ENCODE measurements at regions not wholly inside any gene's neighbourhood (a gene's known extent, or its start where the extent isn't known, plus 50 kb on each side); places are given as distances from the start of the nearest gene placed in this dataset.

DNA sequence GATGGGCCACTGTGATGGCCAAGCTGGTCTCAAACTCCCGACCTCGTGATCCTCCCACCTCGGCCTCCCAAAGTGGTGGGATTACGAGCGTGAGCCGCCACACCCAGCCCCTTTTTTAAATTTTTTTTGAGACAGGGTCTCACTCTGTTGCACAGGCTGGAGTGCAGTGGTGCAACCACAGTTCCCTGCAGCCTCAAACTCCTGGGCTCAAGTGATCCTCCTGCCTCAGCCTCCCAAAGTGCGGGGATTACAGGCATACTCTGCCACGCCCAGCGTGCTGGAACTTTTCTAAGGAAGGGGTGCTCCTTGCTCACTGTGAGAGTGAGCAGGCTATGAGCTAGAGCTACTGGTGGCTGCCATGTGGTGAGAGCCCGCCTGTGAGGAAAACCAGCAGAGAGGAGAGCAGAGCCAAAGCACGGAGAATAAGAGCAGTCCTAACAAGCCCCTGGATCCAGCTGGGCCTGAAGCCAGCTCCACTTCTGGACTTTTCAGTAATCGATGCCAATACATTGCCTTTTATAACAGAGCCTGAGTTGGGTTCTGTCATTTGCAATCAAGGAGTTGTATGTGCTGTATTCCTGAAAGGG is 75.5 kb upstream of the UNC5A start:
- DNase-seq, result no peak

DNA sequence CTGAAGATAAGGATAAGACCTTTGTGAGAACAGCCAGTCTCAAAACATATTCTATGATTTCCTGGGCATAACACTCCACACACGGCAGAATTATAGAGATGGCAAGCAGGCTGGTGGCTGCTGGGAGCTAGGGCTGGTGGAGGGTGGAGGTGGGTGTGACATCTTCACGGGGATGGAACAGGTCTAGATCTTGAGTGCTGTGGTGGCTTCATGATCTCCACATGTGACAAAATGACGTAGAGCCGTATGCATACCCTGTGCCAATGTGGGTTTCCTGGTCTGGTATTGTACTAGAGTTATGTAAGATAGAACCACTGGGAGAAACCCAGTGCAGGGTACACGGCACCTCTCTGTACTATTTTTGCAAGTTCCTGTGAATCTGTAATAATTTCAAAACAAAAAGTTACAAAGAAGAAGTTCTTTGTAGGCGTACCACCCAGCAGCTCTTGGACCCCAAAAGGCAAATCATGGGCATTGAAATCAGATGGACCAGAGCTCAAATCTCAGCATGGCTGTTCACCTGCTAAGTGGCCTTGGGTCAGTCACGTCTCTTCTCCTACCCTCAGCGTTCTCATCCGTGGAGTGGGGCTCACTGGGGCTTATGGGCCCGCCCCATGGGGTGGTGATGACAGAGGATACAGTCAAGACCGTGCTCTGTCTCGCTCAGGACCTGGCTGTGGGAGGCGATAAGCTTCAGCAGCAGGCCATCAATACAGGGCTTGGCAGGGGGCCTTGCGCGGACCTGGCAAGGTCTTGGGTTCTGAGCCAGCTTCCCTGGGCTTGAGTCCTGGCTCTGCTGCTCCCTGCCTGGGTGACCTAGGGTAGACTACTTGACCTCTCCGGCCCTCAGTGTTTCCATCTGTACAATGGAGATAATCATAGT is 74.7 kb upstream of the UNC5A start:
- no peak for DNase-seq

GRCh38 chr5:176736301-176736930 is 73.9 kb upstream of the UNC5A start:
- DNase-seq, result no peak

GRCh38 chr5:176736931-176737745 is 73.2 kb upstream of the UNC5A start:
- no peak for DNase-seq

GRCh38 chr5:176737746-176738636 is 72.4 kb upstream of the UNC5A start:
- DNase-seq, result no peak

- DNase-seq, result no peak
Observed at GRCh38 chr5:176738637-176739250, 71.6 kb upstream of the UNC5A start.

GRCh38 chr5:176739461-176740051 is 70.8 kb upstream of the UNC5A start:
- DNase-seq, result peak; percentile 43

DNA sequence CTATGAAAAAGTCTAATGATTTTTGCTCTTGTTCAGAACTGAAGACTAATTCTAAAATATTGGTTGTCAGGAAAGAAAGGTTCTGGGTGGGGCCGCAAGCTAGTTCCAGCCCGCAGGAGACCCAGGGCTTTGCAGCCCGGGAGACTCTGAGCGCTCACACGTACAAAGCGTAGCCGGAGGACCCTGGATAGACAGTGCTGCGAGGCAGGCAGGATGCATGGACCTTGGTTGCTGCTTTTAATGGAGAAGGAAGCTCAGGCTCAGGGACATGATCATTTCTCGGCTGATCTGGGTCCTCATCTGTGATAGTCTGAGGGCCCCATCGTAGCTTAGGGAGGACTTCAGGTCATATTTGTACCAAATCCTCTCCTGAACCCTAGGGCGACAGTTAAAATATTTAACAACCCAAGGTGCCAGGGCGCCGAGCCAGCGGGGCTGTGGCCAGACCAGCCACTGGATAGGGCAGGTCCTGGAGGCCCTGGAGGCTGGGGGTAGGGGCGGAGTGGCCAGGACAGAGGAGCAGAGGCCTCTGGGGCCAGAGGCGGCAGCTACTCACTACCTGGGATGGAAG is 70.1 kb upstream of the UNC5A start:
- no peak for DNase-seq

DNA sequence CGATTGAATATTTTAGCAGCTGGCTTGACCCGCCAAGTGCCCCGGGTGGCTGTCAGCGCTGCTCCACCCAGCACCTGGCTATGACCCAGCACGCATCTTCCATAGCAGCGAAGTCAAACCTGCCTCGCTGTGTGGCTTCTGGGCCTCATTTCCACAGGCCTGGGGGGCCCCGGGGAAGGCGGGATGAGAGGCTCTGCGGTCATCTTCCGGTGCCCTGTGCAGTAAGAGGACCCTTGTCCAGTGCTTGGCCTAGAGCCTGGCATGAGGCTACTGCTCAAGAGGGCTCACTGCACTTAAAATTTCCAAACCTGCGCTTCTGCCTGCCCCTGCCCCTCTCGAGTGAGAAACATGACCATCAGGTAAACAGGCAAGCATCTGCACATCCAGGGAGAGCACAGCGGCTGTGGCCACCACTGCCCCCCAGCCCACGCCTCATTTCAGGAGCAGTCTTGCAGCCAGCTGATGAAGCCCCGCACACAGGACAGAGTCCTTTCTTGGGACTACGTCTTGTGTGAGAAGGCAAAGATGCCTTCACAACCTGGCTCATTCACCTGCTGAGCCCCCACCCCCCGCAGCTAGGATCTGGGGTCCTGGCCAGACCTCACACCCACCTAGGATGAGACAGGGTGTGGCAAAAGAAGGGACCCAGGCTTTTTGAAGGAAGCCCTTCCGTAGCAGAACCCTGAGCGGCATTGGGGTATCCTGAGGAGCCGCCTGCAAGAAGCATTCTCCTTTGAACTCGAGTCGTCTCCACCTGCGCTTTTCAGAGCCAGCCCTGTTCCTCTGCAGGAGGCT is 69.5 kb upstream of the UNC5A start:
- no peak for DNase-seq

DNA sequence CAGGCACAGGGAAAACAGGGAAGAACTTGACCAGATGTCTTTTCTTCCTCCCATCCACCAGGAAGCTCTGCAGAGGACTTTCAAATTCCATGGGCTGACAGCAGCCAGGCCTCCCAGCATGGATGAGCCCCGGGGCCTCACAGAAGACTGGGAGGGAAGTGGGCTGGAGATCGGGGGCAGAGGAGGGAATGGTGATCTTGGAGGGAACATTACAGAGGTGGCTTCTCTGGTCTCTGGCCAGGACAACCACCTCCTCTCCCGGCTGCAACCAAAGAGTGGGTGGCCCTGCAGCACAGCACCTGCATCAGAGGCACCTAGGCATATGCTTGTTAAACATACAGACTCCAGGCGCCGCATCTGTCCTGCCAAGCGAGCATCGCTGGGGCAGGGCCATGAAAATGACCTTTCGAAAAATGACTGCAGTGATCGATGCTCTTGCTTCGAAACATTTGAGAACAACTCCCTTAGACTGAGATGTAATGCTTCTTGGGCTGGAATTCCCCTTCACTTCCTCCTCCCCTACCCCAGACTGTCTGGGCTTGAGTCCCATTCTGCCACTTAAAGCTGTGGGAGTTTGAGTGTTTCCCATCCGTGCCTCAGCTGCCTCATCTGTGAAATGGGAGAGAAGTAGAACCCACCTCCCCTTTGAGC is 68.7 kb upstream of the UNC5A start:
- DNase-seq, result no peak

DNA sequence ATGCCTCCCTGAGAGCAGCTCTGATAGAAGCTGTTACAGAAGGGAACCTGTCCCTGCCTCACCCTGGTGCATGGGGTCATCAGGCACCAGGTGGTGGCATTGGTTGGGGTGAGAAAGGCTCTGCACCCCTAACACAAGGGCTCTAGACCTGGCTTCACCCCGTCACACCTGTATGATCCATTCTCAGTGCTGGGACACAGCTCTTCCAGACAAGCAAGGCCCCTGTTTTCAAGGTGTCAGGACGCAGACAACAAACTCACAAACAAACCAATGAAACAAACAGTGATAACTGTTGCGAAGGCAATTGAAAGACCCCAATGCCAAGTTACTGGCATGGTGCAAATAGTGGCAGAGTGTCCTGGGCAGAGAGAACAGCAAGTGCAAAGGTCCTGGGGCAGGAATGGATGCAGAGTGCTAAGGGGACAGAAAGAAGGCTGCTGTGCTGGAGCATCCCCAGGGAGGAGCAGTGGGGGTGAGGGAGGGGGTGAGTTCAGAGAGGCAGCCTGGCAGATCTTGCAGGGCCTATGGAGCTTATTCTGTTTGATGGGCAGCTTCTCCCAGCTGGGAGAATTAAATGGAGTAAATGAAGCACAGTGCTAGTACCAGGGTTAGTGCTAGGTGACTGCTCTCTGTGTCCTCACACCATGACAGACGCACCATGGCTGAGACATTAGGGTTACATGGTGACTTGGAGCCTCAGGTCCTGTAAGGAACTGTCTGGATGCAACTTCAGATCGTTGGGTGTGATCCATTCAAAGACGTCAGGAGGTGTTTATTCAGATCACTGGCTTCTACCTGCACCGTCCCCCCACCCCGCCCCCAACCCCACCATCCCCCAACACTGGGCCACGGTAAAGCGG is 67.9 kb upstream of the UNC5A start:
- no peak for DNase-seq

DNA sequence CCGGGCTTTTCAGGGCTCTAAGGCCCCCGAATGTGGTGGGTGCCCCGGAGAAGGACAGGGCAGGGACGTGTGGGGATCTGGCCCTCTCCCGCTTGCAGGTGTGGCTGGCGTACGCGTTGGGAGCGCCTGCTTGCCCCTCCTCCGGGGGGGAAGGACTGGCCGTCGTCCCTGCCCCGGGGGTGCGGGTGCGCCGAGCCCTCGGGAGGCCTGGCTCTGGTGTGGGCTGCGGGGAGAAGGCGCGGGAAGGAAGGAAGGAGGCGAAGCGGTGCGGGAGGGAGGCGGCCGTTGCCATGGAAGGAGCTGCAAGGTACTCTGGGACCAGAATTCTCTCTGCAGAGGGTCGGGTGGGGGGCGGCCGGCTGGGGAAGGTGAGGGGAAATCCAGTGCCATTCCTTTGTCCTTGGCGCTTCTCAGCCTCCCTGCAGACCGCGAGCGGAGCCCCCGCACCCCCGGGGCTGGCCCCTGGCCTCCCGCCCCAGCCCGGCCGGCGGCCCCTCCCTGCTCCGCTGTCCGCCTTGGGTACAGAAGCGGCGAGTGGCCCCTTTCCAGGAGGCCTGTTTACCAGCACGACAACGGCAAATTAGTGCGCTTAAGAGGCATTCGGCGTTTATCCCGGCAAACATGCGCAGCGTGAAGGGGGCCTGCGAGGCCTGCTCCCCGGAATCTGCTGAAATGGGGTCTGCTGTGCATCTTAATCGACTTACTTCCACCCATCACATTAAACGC is 67.1 kb upstream of the UNC5A start:
- DNase-seq, result no peak

DNA sequence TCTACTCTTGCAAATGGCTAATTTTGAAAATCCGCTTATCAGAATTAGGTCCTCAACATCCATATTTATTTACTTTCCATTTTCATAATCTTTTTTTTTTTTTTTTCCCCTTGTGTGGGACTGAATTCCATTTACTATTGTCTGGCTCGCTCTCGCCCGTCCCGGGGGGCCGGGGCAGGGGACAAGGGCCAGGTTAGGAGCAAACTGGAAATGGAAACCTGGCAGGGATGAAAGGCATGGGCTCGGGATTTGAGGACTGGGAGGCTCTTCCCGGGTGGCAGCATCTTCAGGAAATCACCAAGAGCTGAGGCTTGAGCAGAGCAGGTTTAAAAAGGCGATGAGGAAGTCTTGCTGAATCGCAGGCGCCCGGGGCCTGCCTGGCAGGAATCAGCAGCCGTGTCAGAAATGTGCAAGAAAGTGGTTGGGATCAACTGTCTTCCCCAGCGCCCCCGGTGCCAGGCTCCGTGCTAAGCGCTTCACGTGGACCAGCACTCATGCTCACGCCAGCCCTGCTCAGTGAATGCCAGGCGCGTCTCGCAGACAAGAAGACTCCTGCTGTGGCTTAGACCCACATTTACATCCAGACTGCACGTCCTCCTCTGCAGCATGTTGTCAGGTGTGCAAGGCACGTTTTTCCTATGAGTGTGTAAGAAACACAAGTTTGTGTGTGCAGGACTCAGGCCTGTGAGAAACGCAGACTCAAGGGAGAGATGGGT is 66.3 kb upstream of the UNC5A start:
- DNase-seq, result no peak

DNA sequence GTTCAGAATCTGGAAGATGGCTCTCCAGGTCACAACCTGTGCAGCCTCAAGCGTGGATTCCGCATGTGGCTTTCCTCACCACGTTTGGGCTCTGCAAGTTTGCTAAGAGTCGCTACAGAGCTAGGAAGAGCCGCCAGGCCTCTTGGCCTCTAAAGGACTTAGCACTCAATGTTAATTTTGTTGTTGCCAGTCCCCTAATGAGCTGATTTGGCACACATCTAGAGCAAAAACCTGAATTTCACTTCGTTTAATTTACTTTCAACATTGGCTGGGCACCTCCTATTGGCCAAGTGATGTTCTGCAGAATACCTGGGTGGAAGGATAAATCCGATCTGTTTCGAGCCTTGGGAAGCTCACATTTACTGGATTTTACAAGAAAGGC is 65.8 kb upstream of the UNC5A start:
- DNase-seq, result no peak

DNA sequence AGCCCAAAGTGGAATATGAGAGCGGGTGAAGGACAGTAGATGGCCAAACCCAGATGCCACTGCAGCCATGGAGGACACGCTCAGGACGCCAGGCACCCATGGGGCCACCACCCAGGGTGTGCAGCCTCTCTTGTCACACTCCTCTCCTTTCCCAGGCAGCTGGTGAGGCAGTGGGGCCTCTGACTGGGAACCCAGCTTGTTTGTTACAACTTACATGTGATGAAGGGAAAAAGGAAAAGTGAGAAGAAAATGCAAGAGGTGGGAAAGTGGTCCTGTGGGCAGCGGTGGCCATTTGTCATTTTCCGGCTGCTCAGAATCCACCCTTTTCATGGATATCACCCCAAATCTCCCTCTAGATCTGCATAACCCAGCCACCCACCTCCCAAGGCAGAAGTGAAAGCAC is 62.7 kb upstream of the UNC5A start:
- no peak for DNase-seq

DNA sequence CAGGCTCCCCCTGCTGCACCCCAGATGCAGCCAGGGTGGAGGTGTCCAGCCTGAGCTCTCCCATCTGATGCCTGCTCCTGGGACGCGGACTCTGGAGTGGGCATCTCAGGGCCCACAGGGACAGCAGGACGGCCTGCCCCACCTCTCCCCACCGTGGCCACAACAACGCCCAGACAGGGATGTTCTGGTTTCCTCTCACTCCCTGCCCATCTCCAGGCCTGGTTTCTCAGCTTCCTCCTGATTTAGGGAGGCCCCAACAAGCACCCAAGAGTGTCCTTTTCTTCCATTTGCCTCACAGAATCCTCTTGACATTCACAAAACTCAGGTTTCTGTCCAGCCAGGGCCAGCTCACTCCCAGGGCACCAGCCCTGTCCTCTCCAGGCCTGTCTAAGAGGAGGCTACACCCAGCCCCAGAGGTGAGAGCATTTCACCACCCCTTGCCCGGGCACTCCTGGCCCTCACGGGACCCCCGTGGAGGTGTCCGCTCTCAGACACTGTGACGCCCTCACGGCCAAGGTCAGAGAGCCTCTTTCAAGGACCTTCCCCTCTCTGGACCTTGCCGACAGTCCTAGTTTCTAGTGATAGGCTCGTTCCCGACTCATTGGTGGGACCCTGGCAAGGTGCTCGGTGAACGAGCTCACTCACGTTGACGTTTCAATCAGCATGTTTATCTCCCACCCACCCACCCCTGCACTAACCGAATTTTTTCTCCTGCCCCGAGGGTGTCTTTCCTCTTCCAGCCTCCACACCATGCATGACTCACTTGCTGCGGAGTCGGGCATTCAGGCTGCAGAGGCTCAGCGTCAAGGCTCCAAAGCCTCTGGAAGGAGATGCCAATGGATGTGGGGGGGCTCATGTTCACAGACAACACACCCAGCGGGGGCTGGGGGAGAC is 62.0 kb upstream of the UNC5A start:
- no peak for DNase-seq
